K562 (cell line): ENCODE measurements at regions not wholly inside any gene's neighbourhood (a gene's known extent, or its start where the extent isn't known, plus 50 kb on each side); places are given as distances from the start of the nearest gene placed in this dataset.

ENCODE experiments used
- BHLHE40 ChIP-seq: IDR thresholded peaks from 2 replicates; pipeline ENCODE4 v1.6.1; 2011; ENCODE audit warnings: low read length, improper control_type of control experiment
- BRCA1 ChIP-seq, 2 experiments: fragments of 450-650 bp in 1 of 2; sonication (generic) in 1 of 2; formaldehyde crosslinking in 1 of 2; IDR thresholded peaks; 2 replicates each; pipeline versions ENCODE4 v1.5.0 to v1.6.1; 2017 to 2020; ENCODE audit warnings: mild to moderate bottlenecking in 1 of 2, missing genetic modification reagents in 1 of 2
- CHCHD3 ChIP-seq: fragments of 250-450 bp; sonication (Bioruptor Pico); IDR thresholded peaks from 2 replicates; pipeline ENCODE4 v2.1.2; 2022; ENCODE audit warnings: mild to moderate bottlenecking
- ELK3 ChIP-seq: fragments of 450-650 bp; formaldehyde crosslinking; IDR thresholded peaks from 2 replicates; pipeline ENCODE4 v1.4.0; 2020; ENCODE audit warnings: mild to moderate bottlenecking
- FOXK2 ChIP-seq, 2 experiments: fragments of 450-650 bp; IDR thresholded peaks in 1 of 2; conservative IDR thresholded peaks in 1 of 2; 2 replicates each; pipeline ENCODE4 v1.6.1; 2016; ENCODE audit warnings: low read depth in 2 of 2, mild to moderate bottlenecking in 1 of 2
- FOXM1 ChIP-seq, 2 experiments: fragments of 450-650 bp in 1 of 2; sonication (generic) in 1 of 2; formaldehyde crosslinking in 1 of 2; IDR thresholded peaks; 2 replicates each; pipeline versions ENCODE4 v1.6.1 to v1.9.0; 2017 to 2022; ENCODE audit warnings: low read depth in 2 of 2, mild to moderate bottlenecking in 2 of 2, missing genetic modification reagents in 1 of 2, moderate library complexity in 1 of 2
- MEF2A ChIP-seq: IDR thresholded peaks from 2 replicates; pipeline ENCODE4 v1.6.1; 2011; ENCODE audit warnings: low read depth, mild to moderate bottlenecking, low read length, moderate library complexity; ENCODE audit not compliant: control insufficient read depth
- NKRF ChIP-seq: fragments of 450-650 bp; IDR thresholded peaks from 2 replicates; pipeline ENCODE4 v1.6.1; 2016; ENCODE audit warnings: borderline replicate concordance
- SMAD1 ChIP-seq: fragments of 150-350 bp; IDR thresholded peaks from 2 replicates; pipeline ENCODE4 v1.6.1; 2014; ENCODE audit warnings: low read length, low read depth; ENCODE audit not compliant: partially characterized antibody
- TARDBP ChIP-seq: fragments of 450-650 bp; IDR thresholded peaks from 2 replicates; pipeline ENCODE4 v1.6.1; 2016
- USF2 ChIP-seq: sonication (generic); formaldehyde crosslinking; IDR thresholded peaks from 2 replicates; pipeline ENCODE4 v1.5.0; 2020; ENCODE audit warnings: missing genetic modification reagents
- XRCC3 ChIP-seq: fragments of 450-650 bp; IDR thresholded peaks from 2 replicates; pipeline ENCODE4 v1.6.1; 2017; ENCODE audit warnings: mild to moderate bottlenecking, moderate library complexity
- TF ChIP-seq, protein P1 (sequence below): sonication (generic); formaldehyde crosslinking; IDR thresholded peaks from 2 replicates; pipeline ENCODE4 v1.8.1; 2023; ENCODE audit warnings: missing genetic modification reagents, mild to moderate bottlenecking, borderline replicate concordance
- TF ChIP-seq, protein P2 (sequence below): sonication (generic); formaldehyde crosslinking; IDR thresholded peaks from 2 replicates; pipeline ENCODE4 v1.8.0; 2023; ENCODE audit warnings: mild to moderate bottlenecking, missing genetic modification reagents

DNA sequence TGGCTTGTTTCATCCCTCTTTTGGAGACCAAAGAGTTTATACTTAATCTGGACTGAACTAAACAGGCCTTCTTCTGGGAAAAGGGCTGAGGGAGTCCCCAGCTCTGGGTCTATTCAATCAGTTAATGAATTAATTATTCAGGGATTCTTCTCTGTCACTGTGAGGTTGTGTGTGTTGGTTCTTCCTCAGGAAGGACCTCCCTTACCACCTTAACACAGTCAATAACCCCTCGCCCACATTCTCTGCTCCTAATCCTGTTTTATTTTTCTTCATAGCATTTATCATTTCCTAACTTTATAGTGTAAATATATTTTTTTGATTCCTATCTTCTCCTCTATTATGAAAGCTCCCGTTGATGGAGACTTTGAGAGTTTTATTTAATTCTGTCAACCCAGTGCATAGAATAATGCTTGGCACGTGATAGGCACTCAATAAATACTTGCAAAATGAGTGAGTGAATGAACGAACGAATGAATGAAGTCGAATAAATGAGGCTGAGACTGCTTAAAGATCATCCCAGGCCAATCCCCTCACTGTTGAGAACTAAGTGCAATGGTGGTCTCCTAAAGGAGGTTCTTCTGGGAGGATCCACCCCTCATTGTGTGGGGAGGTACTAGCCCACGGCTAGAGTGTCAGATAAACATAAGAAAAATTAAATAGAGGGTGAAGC, 179.6 kb upstream of the JARID2 start (continued):
- TF ChIP-seq, protein P1, sequence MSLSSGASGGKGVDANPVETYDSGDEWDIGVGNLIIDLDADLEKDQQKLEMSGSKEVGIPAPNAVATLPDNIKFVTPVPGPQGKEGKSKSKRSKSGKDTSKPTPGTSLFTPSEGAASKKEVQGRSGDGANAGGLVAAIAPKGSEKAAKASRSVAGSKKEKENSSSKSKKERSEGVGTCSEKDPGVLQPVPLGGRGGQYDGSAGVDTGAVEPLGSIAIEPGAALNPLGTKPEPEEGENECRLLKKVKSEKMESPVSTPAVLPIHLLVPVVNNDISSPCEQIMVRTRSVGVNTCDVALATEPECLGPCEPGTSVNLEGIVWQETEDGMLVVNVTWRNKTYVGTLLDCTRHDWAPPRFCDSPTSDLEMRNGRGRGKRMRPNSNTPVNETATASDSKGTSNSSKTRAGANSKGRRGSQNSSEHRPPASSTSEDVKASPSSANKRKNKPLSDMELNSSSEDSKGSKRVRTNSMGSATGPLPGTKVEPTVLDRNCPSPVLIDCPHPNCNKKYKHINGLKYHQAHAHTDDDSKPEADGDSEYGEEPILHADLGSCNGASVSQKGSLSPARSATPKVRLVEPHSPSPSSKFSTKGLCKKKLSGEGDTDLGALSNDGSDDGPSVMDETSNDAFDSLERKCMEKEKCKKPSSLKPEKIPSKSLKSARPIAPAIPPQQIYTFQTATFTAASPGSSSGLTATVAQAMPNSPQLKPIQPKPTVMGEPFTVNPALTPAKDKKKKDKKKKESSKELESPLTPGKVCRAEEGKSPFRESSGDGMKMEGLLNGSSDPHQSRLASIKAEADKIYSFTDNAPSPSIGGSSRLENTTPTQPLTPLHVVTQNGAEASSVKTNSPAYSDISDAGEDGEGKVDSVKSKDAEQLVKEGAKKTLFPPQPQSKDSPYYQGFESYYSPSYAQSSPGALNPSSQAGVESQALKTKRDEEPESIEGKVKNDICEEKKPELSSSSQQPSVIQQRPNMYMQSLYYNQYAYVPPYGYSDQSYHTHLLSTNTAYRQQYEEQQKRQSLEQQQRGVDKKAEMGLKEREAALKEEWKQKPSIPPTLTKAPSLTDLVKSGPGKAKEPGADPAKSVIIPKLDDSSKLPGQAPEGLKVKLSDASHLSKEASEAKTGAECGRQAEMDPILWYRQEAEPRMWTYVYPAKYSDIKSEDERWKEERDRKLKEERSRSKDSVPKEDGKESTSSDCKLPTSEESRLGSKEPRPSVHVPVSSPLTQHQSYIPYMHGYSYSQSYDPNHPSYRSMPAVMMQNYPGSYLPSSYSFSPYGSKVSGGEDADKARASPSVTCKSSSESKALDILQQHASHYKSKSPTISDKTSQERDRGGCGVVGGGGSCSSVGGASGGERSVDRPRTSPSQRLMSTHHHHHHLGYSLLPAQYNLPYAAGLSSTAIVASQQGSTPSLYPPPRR (CRISPR knock-in tag) = 0 out of 2 replicates have a peak, but pooled peaks have one; percentile 17
- no peak for TF ChIP-seq ELK3 (CRISPR knock-in tag)
- TF ChIP-seq USF2 = no peak
- TF ChIP-seq XRCC3 = no peak
- TF ChIP-seq FOXK2 (conservative IDR thresholded peaks at IDR 0.05 in 1 of 2, IDR thresholded peaks at IDR 0.05 in 1 of 2; ENCODE audit: low read depth in 2 of 2) = no peak
- TF ChIP-seq TARDBP = no peak
- no peak for TF ChIP-seq MEF2A
- TF ChIP-seq NKRF = no peak
- TF ChIP-seq, protein P2, sequence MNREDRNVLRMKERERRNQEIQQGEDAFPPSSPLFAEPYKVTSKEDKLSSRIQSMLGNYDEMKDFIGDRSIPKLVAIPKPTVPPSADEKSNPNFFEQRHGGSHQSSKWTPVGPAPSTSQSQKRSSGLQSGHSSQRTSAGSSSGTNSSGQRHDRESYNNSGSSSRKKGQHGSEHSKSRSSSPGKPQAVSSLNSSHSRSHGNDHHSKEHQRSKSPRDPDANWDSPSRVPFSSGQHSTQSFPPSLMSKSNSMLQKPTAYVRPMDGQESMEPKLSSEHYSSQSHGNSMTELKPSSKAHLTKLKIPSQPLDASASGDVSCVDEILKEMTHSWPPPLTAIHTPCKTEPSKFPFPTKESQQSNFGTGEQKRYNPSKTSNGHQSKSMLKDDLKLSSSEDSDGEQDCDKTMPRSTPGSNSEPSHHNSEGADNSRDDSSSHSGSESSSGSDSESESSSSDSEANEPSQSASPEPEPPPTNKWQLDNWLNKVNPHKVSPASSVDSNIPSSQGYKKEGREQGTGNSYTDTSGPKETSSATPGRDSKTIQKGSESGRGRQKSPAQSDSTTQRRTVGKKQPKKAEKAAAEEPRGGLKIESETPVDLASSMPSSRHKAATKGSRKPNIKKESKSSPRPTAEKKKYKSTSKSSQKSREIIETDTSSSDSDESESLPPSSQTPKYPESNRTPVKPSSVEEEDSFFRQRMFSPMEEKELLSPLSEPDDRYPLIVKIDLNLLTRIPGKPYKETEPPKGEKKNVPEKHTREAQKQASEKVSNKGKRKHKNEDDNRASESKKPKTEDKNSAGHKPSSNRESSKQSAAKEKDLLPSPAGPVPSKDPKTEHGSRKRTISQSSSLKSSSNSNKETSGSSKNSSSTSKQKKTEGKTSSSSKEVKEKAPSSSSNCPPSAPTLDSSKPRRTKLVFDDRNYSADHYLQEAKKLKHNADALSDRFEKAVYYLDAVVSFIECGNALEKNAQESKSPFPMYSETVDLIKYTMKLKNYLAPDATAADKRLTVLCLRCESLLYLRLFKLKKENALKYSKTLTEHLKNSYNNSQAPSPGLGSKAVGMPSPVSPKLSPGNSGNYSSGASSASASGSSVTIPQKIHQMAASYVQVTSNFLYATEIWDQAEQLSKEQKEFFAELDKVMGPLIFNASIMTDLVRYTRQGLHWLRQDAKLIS (CRISPR knock-in tag) = 0 out of 2 replicates have a peak, but pooled peaks have one; percentile 34
- TF ChIP-seq SMAD1 = no peak
- no peak for TF ChIP-seq FOXM1 (IDR thresholded peaks at IDR 0.05; ENCODE audit: low read depth)
- TF ChIP-seq FOXM1 (CRISPR knock-in tag; IDR thresholded peaks at IDR 0.05; ENCODE audit: low read depth) = no peak
- TF ChIP-seq BRCA1 (IDR thresholded peaks at IDR 0.05) = no peak
- no peak for TF ChIP-seq BRCA1 (CRISPR knock-in tag; IDR thresholded peaks at IDR 0.05)
- TF ChIP-seq CHCHD3 (CRISPR knock-in tag) = no peak
- TF ChIP-seq BHLHE40 = no peak
